ENCODE measurements at regions not wholly inside any gene's neighbourhood (a gene's known extent, or its start where the extent isn't known, plus 50 kb on each side); places are given as distances from the start of the nearest gene placed in this dataset.

DNA sequence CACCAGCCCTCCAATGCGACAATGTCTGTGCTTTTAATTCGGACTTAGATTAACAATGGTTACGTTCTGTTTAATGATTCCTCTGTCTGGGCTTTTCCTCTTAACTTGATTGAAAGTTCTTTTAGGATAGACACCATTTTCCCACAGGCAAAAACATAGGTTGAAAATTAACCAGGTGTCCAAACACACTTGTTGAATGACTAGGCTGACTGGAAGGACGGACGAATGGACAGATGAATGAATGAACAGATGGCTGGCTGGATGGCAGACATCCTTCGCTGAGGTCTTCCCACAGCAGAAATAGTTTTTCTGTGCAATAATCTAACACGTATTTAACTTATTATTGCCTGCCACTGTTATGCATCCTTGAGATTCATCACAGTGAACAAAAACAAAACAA lies 298.8 kb downstream of the SRBD1 start:
- TF ChIP-seq ZNF8 (CRISPR knock-in tag; IDR thresholded peaks at IDR 0.05) (no peak), GLIS3 (CRISPR knock-in tag; IDR thresholded peaks at IDR 0.05) (no peak), ESRRG (CRISPR knock-in tag; IDR thresholded peaks at IDR 0.05) (no peak)
- no peak for ATAC-seq

DNA sequence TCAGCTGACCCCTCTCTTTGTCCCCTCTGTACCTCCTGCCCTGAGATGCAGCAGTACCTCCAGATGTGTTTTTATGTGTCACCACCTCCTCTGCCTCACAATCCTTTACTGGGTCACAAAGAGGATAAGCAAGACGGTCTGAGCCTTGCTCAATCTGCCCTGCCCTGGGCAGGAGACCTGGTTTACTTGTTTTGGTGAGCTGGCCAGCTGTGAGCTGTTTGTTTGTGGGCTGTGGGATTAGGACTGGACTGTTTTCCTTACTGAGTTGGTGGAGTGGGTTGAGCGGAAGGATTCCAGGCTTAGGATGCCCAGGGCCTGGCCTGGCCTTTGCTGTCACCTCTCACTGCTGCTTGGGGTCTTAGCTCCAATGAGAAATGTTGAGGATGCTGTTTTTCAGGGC lies 299.5 kb downstream of the SRBD1 start:
- no peak for ATAC-seq
- no peak for TF ChIP-seq PPARA (CRISPR knock-in tag; IDR thresholded peaks at IDR 0.05; ENCODE audit: borderline replicate concordance)
- TF ChIP-seq GLIS3 (CRISPR knock-in tag; IDR thresholded peaks at IDR 0.05) = no peak
- no peak for TF ChIP-seq RARB (CRISPR knock-in tag; IDR thresholded peaks at IDR 0.05)
- no peak for TF ChIP-seq ARNTL (CRISPR knock-in tag; IDR thresholded peaks at IDR 0.05; ENCODE audit: borderline replicate concordance, low read depth)
- no peak for TF ChIP-seq BACH2 (CRISPR knock-in tag; IDR thresholded peaks at IDR 0.05; ENCODE audit: borderline replicate concordance)
- TF ChIP-seq ESRRG (CRISPR knock-in tag; IDR thresholded peaks at IDR 0.05) = no peak
- TF ChIP-seq, protein P1, sequence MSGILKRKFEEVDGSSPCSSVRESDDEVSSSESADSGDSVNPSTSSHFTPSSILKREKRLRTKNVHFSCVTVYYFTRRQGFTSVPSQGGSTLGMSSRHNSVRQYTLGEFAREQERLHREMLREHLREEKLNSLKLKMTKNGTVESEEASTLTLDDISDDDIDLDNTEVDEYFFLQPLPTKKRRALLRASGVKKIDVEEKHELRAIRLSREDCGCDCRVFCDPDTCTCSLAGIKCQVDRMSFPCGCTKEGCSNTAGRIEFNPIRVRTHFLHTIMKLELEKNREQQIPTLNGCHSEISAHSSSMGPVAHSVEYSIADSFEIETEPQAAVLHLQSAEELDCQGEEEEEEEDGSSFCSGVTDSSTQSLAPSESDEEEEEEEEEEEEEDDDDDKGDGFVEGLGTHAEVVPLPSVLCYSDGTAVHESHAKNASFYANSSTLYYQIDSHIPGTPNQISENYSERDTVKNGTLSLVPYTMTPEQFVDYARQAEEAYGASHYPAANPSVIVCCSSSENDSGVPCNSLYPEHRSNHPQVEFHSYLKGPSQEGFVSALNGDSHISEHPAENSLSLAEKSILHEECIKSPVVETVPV (CRISPR knock-in tag; IDR thresholded peaks at IDR 0.05) = no peak
- no peak for TF ChIP-seq ZFP30 (CRISPR knock-in tag; IDR thresholded peaks at IDR 0.05)

DNA sequence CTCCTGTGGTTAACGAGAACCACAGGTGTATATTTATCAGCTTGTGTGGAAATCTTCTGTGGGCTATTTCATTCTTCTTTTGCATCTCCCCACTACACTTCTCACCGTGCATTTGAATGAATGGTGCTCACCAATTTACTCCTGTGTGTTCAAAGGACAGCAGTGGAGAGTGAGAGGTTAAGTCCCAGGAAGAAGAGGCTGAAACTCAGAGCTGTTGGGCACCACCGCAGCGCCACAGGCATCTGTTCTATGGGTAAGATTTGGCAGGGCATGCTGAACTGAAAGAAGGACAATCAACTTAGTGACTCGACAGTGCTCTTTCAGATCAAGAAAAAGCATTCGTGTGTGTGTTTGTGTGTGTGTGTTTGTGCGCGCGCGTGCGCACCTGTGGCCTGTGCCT lies 297.9 kb upstream of the SIX2 start:
- ATAC-seq = no peak

DNA sequence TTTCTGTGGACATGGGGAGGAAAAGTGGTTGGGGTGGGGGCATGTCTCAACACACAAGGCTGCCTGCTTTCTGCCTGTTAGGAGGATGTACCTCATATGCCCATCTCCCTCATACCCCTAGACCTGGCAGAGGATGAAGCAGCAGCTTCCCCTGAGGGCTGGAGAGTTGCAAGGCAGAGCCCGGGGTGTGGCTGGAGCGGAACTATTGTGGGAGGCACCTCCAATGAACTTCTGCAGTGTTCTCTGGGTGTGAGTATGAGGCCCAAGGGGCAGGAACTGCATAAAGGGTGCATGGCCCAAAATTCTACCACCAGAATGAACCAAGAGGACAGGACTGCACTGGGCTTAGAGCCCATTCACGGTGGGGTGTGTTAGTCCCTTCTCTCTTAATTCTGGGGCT lies 296.3 kb upstream of the SIX2 start:
- no peak for ATAC-seq
- TF ChIP-seq, protein P1 (CRISPR knock-in tag; IDR thresholded peaks at IDR 0.05) = no peak
- no peak for TF ChIP-seq ZNF565 (CRISPR knock-in tag; conservative IDR thresholded peaks at IDR 0.05; ENCODE audit: low read depth)
- no peak for TF ChIP-seq PPARA (CRISPR knock-in tag; IDR thresholded peaks at IDR 0.05; ENCODE audit: borderline replicate concordance)
- no peak for TF ChIP-seq TOX (CRISPR knock-in tag; IDR thresholded peaks at IDR 0.05; ENCODE audit: borderline replicate concordance)
- TF ChIP-seq, protein P2, sequence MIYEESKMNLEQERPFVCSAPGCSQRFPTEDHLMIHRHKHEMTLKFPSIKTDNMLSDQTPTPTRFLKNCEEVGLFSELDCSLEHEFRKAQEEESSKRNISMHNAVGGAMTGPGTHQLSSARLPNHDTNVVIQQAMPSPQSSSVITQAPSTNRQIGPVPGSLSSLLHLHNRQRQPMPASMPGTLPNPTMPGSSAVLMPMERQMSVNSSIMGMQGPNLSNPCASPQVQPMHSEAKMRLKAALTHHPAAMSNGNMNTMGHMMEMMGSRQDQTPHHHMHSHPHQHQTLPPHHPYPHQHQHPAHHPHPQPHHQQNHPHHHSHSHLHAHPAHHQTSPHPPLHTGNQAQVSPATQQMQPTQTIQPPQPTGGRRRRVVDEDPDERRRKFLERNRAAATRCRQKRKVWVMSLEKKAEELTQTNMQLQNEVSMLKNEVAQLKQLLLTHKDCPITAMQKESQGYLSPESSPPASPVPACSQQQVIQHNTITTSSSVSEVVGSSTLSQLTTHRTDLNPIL (CRISPR knock-in tag; IDR thresholded peaks at IDR 0.05; ENCODE audit: low read depth) = no peak
- TF ChIP-seq CSDC2 (CRISPR knock-in tag; IDR thresholded peaks at IDR 0.05) = no peak
- no peak for TF ChIP-seq SNAI2 (CRISPR knock-in tag; IDR thresholded peaks at IDR 0.05)
- TF ChIP-seq ZNF8 (CRISPR knock-in tag; IDR thresholded peaks at IDR 0.05) = no peak
- TF ChIP-seq TCF4 (CRISPR knock-in tag; IDR thresholded peaks at IDR 0.05; ENCODE audit: borderline replicate concordance) = no peak
- TF ChIP-seq, protein P3, sequence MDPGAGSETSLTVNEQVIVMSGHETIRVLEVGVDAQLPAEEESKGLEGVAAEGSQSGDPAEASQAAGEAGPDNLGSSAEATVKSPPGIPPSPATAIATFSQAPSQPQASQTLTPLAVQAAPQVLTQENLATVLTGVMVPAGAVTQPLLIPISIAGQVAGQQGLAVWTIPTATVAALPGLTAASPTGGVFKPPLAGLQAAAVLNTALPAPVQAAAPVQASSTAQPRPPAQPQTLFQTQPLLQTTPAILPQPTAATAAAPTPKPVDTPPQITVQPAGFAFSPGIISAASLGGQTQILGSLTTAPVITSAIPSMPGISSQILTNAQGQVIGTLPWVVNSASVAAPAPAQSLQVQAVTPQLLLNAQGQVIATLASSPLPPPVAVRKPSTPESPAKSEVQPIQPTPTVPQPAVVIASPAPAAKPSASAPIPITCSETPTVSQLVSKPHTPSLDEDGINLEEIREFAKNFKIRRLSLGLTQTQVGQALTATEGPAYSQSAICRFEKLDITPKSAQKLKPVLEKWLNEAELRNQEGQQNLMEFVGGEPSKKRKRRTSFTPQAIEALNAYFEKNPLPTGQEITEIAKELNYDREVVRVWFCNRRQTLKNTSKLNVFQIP (CRISPR knock-in tag; IDR thresholded peaks at IDR 0.05; ENCODE audit: borderline replicate concordance, low read depth) = no peak
- TF ChIP-seq OSR1 (CRISPR knock-in tag; IDR thresholded peaks at IDR 0.05) = no peak
- TF ChIP-seq, protein P4, sequence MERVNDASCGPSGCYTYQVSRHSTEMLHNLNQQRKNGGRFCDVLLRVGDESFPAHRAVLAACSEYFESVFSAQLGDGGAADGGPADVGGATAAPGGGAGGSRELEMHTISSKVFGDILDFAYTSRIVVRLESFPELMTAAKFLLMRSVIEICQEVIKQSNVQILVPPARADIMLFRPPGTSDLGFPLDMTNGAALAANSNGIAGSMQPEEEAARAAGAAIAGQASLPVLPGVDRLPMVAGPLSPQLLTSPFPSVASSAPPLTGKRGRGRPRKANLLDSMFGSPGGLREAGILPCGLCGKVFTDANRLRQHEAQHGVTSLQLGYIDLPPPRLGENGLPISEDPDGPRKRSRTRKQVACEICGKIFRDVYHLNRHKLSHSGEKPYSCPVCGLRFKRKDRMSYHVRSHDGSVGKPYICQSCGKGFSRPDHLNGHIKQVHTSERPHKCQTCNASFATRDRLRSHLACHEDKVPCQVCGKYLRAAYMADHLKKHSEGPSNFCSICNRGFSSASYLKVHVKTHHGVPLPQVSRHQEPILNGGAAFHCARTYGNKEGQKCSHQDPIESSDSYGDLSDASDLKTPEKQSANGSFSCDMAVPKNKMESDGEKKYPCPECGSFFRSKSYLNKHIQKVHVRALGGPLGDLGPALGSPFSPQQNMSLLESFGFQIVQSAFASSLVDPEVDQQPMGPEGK (CRISPR knock-in tag; IDR thresholded peaks at IDR 0.05; ENCODE audit: borderline replicate concordance) = no peak
- no peak for TF ChIP-seq ARNTL (CRISPR knock-in tag; IDR thresholded peaks at IDR 0.05; ENCODE audit: borderline replicate concordance, low read depth)
- TF ChIP-seq ZC3H10 (CRISPR knock-in tag; IDR thresholded peaks at IDR 0.05) = no peak
- no peak for TF ChIP-seq RARB (CRISPR knock-in tag; IDR thresholded peaks at IDR 0.05)

More for the DNA sequence above, 297.9 kb upstream of the SIX2 start:
- TF ChIP-seq SNAI2 (CRISPR knock-in tag; IDR thresholded peaks at IDR 0.05) (no peak), ZNF565 (CRISPR knock-in tag; conservative IDR thresholded peaks at IDR 0.05; ENCODE audit: low read depth) (no peak), ISL1 (CRISPR knock-in tag; IDR thresholded peaks at IDR 0.05) (no peak), BACH2 (CRISPR knock-in tag; IDR thresholded peaks at IDR 0.05; ENCODE audit: borderline replicate concordance) (no peak), ZNF8 (CRISPR knock-in tag; IDR thresholded peaks at IDR 0.05) (no peak)
- TF ChIP-seq, protein P1 (CRISPR knock-in tag; IDR thresholded peaks at IDR 0.05) = no peak
